ENCODE measurements at regions not wholly inside any gene's neighbourhood (a gene's known extent, or its start where the extent isn't known, plus 50 kb on each side); places are given as distances from the start of the nearest gene placed in this dataset.

DNA sequence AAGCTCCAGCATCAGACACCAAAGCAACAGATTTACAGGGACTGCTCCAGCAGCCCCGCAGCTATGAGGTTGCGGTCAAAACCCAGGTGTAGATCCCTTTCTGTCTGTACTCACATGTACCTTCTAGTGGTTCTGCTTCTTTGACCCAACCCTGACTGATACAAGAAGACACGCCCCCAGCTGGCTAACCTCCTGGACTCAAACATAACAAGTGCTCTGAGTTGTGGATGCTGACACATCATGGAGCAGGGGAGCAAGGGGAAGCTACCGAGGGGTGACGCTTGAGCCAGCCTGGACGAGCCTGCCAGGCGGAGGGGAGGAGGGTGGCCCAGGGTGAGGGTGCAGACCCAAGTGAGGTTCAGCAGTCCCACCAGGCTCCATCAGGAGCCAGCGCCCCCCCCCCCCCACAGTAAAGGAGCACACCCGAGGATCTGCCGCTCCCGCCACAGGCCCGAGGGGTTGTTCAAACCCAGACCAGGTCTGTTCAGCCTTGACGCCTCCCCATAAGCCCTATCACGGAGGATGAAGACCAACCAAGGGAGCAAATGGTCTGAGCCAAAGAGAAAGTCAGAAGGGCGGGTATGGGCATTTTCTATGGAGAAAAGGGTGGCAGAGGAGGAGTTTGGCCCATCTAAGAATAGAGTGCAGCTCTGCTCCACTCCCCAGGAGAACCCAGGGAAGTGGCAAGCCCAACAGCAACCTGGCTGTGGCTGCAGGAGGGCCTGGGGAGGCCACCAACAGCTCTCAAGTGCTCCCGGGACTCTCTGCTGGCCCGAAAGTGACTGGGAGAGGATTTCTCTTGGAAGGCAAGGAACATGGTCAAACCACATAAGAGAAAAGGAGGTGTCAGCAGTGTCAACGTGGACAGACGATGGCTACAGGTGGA lies 229.4 kb downstream of the BCL11B start:
- H4K20me1 ChIP-seq (ENCODE audit: insufficient read depth, poor library complexity, severe bottlenecking), result no peaks in the 10 kb centered on the region
- no peak overlapping the region for H2AFZ ChIP-seq
- H3K4me2 ChIP-seq, result no peak overlapping the region
- H3K9me2 ChIP-seq (replicated peaks; ENCODE audit: insufficient read depth), result no peaks in the 10 kb centered on the region
- no peaks in the 10 kb centered on the region for H3K4me1 ChIP-seq (ENCODE audit: insufficient read depth)
- H3K27ac ChIP-seq, result no peak overlapping the region
- no peak for DNase-seq (ENCODE audit: low spot score)
- H3K27me3 ChIP-seq, result no peaks in the 10 kb centered on the region
- no peaks in the 10 kb centered on the region for H3K36me3 ChIP-seq (replicated peaks; ENCODE audit: insufficient read depth, low read depth)
- no peak overlapping the region for H3K4me3 ChIP-seq
- 92% methylated on average over 18 of the region's 19 CpGs for WGBS (ENCODE audit: low lambda C conversion rate, missing lambda C conversion rate)
- H3K79me2 ChIP-seq, result no peaks in the 10 kb centered on the region
- TF ChIP-seq, protein P1, sequence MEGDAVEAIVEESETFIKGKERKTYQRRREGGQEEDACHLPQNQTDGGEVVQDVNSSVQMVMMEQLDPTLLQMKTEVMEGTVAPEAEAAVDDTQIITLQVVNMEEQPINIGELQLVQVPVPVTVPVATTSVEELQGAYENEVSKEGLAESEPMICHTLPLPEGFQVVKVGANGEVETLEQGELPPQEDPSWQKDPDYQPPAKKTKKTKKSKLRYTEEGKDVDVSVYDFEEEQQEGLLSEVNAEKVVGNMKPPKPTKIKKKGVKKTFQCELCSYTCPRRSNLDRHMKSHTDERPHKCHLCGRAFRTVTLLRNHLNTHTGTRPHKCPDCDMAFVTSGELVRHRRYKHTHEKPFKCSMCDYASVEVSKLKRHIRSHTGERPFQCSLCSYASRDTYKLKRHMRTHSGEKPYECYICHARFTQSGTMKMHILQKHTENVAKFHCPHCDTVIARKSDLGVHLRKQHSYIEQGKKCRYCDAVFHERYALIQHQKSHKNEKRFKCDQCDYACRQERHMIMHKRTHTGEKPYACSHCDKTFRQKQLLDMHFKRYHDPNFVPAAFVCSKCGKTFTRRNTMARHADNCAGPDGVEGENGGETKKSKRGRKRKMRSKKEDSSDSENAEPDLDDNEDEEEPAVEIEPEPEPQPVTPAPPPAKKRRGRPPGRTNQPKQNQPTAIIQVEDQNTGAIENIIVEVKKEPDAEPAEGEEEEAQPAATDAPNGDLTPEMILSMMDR (IDR thresholded peaks at IDR 0.05; ENCODE audit: poor library complexity), result no peak
- TF ChIP-seq EZH2 (IDR thresholded peaks at IDR 0.05; ENCODE audit: borderline replicate concordance) (no peak), EZH2phosphoT487 (IDR thresholded peaks at IDR 0.05; ENCODE audit: low read depth, severe bottlenecking, unreplicated experiment) (no peak)
- H3K9me3 ChIP-seq (ENCODE audit: low read depth), result no peaks in the 10 kb centered on the region

DNA sequence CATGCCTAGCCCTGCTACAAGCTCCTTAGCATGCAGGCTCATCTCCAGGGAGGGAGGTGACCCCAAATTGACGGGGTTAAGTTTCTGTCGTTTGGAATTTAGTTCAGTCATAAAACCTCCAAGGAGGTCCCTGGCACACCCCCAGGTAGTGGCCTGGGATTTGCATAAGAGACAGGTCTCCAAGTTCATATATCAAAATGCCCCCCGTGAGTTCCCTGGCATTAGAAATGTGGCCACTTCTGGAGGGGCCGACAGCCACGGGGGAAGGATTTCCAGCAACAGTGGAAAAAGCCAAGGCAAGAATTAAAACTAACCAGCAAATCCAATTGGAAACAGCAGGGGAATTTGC lies 228.8 kb downstream of the BCL11B start:
- no peak overlapping the region for H3K4me3 ChIP-seq
- H3K79me2 ChIP-seq, result no peaks in the 10 kb centered on the region
- no peak overlapping the region for H2AFZ ChIP-seq
- H4K20me1 ChIP-seq (ENCODE audit: insufficient read depth, poor library complexity, severe bottlenecking), result no peaks in the 10 kb centered on the region
- no peaks in the 10 kb centered on the region for H3K36me3 ChIP-seq (replicated peaks; ENCODE audit: insufficient read depth, low read depth)
- H3K4me1 ChIP-seq (ENCODE audit: insufficient read depth), result no peaks in the 10 kb centered on the region
- no peak overlapping the region for H3K4me2 ChIP-seq
- H3K27me3 ChIP-seq, result no peaks in the 10 kb centered on the region
- H3K27ac ChIP-seq, result no peak overlapping the region
- WGBS (ENCODE audit: low lambda C conversion rate, missing lambda C conversion rate), result 75% methylated on average over 5 of the region's 5 CpGs
- no peak for DNase-seq (ENCODE audit: low spot score)
- H3K9me3 ChIP-seq (ENCODE audit: low read depth), result no peaks in the 10 kb centered on the region
- H3K9me2 ChIP-seq (replicated peaks; ENCODE audit: insufficient read depth), result no peaks in the 10 kb centered on the region
- TF ChIP-seq EZH2phosphoT487 (IDR thresholded peaks at IDR 0.05; ENCODE audit: low read depth, severe bottlenecking, unreplicated experiment), result no peak
- no peak for TF ChIP-seq EZH2 (IDR thresholded peaks at IDR 0.05; ENCODE audit: borderline replicate concordance)
- TF ChIP-seq, protein P1 (IDR thresholded peaks at IDR 0.05; ENCODE audit: poor library complexity), result no peak

DNA sequence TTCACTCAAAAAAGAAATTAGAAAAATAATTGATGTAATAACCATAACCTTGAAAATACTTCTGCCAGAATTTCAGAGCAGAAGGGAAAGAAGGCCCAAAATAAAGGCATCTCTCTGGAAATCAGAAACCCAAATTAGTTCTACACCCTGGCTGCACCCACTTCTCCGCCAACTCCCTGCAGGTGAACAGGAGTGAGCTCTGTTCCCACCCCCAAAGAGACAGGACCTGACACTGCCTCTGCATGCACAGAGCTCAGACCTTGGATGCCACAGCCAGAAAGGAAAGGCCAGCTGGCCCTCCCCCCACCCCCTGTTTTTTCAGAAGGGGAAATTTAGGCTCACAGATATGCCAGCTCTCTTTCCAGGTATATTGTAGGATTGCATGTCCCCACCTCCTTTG lies 228.2 kb downstream of the BCL11B start:
- Histone ChIP-seq H3K4me2 (no peak overlapping the region), H3K27me3 (no peaks in the 10 kb centered on the region), H3K9me2 (replicated peaks; ENCODE audit: insufficient read depth) (no peaks in the 10 kb centered on the region), H4K20me1 (ENCODE audit: insufficient read depth, poor library complexity, severe bottlenecking) (no peaks in the 10 kb centered on the region), H2AFZ (no peak overlapping the region), H3K27ac (no peak overlapping the region), H3K36me3 (replicated peaks; ENCODE audit: insufficient read depth, low read depth) (no peaks in the 10 kb centered on the region), H3K79me2 (no peaks in the 10 kb centered on the region), H3K4me1 (ENCODE audit: insufficient read depth) (no peaks in the 10 kb centered on the region), H3K9me3 (ENCODE audit: low read depth) (no peaks in the 10 kb centered on the region), H3K4me3 (no peak overlapping the region)
- TF ChIP-seq EZH2 (IDR thresholded peaks at IDR 0.05; ENCODE audit: borderline replicate concordance) (no peak), EZH2phosphoT487 (IDR thresholded peaks at IDR 0.05; ENCODE audit: low read depth, severe bottlenecking, unreplicated experiment) (no peak)
- TF ChIP-seq, protein P1 (IDR thresholded peaks at IDR 0.05; ENCODE audit: poor library complexity), result no peak
- no peak for DNase-seq (ENCODE audit: low spot score)
- WGBS (ENCODE audit: low lambda C conversion rate, missing lambda C conversion rate), result 100% methylated on average over 1 of the region's 1 CpG
